ENCODE measurements at regions not wholly inside any gene's neighbourhood (a gene's known extent, or its start where the extent isn't known, plus 50 kb on each side); places are given as distances from the start of the nearest gene placed in this dataset.

GRCh38 chr5:57368010-57368409, 114.6 kb downstream of the ACTBL2 start:
- H2AFZ ChIP-seq (ENCODE audit: low read length): no peak overlapping the region
- no peak overlapping the region for H3K9ac ChIP-seq (ENCODE audit: low read length)
- no peaks in the 10 kb centered on the region for H3K27me3 ChIP-seq (replicated peaks; ENCODE audit: insufficient read depth, low read length)
- no peak overlapping the region for H3K4me3 ChIP-seq (ENCODE audit: low read length)
- H3K9me3 ChIP-seq (replicated peaks; ENCODE audit: insufficient read depth, low read length): no peaks in the 10 kb centered on the region
- TF ChIP-seq EZH2phosphoT487 (IDR thresholded peaks at IDR 0.05; ENCODE audit: low read length) (no peak), EZH2 (optimal IDR thresholded peaks at IDR 0.05; ENCODE audit: low read depth, low read length) (no peak), CTCF (IDR thresholded peaks at IDR 0.05; ENCODE audit: low read length) (no peak)
- H3K4me1 ChIP-seq (ENCODE audit: low read length): no peaks in the 10 kb centered on the region
- H3K36me3 ChIP-seq (replicated peaks; ENCODE audit: insufficient read depth, low read length): no peaks in the 10 kb centered on the region
- H3K27ac ChIP-seq (ENCODE audit: low read length): no peak overlapping the region
- no peaks in the 10 kb centered on the region for H3K79me2 ChIP-seq (ENCODE audit: low read length)
- no peak for DNase-seq
- no peak overlapping the region for H3K4me2 ChIP-seq (ENCODE audit: low read depth, low read length)
- H4K20me1 ChIP-seq (ENCODE audit: insufficient read depth, low read length): no peaks in the 10 kb centered on the region
- H3F3A ChIP-seq (ENCODE audit: insufficient read depth, low read length): no peaks in the 10 kb centered on the region
- H3K9me2 ChIP-seq (replicated peaks; ENCODE audit: insufficient read depth, low read length): no peaks in the 10 kb centered on the region

- DNase-seq: no peak
- no peak overlapping the region for H3K4me2 ChIP-seq (ENCODE audit: low read depth, low read length)
- no peak overlapping the region for H3K4me3 ChIP-seq (ENCODE audit: low read length)
Observed at GRCh38 chr5:57366744-57367143, 115.9 kb downstream of the ACTBL2 start.

GRCh38 chr5:57362951-57363350, 119.7 kb downstream of the ACTBL2 start:
- no peak overlapping the region for H2AFZ ChIP-seq (ENCODE audit: low read length)
- H3K9me3 ChIP-seq (replicated peaks; ENCODE audit: insufficient read depth, low read length): no peaks in the 10 kb centered on the region
- no peaks in the 10 kb centered on the region for H3K4me1 ChIP-seq (ENCODE audit: low read length)
- no peaks in the 10 kb centered on the region for H4K20me1 ChIP-seq (ENCODE audit: insufficient read depth, low read length)
- no peaks in the 10 kb centered on the region for H3K27me3 ChIP-seq (replicated peaks; ENCODE audit: insufficient read depth, low read length)
- H3K27ac ChIP-seq (ENCODE audit: low read length): no peak overlapping the region
- H3K4me3 ChIP-seq (ENCODE audit: low read length): no peak overlapping the region
- no peak overlapping the region for H3K4me2 ChIP-seq (ENCODE audit: low read depth, low read length)
- H3K36me3 ChIP-seq (replicated peaks; ENCODE audit: insufficient read depth, low read length): no peaks in the 10 kb centered on the region
- TF ChIP-seq EZH2phosphoT487 (IDR thresholded peaks at IDR 0.05; ENCODE audit: low read length) (no peak), EZH2 (optimal IDR thresholded peaks at IDR 0.05; ENCODE audit: low read depth, low read length) (no peak), CTCF (IDR thresholded peaks at IDR 0.05; ENCODE audit: low read length) (no peak)
- H3K9ac ChIP-seq (ENCODE audit: low read length): no peak overlapping the region
- H3K79me2 ChIP-seq (ENCODE audit: low read length): no peaks in the 10 kb centered on the region
- no peaks in the 10 kb centered on the region for H3K9me2 ChIP-seq (replicated peaks; ENCODE audit: insufficient read depth, low read length)
- no peaks in the 10 kb centered on the region for H3F3A ChIP-seq (ENCODE audit: insufficient read depth, low read length)
- no peak for DNase-seq

More at GRCh38 chr5:57366744-57367143, 115.9 kb downstream of the ACTBL2 start:
- H3K9me3 ChIP-seq (replicated peaks; ENCODE audit: insufficient read depth, low read length): no peaks in the 10 kb centered on the region
- H3K9ac ChIP-seq (ENCODE audit: low read length): no peak overlapping the region
- TF ChIP-seq EZH2phosphoT487 (IDR thresholded peaks at IDR 0.05; ENCODE audit: low read length): no peak
- TF ChIP-seq CTCF (IDR thresholded peaks at IDR 0.05; ENCODE audit: low read length): no peak
- TF ChIP-seq EZH2 (optimal IDR thresholded peaks at IDR 0.05; ENCODE audit: low read depth, low read length): no peak
- H3F3A ChIP-seq (ENCODE audit: insufficient read depth, low read length): no peaks in the 10 kb centered on the region
- H4K20me1 ChIP-seq (ENCODE audit: insufficient read depth, low read length): no peaks in the 10 kb centered on the region
- no peaks in the 10 kb centered on the region for H3K9me2 ChIP-seq (replicated peaks; ENCODE audit: insufficient read depth, low read length)
- H3K4me1 ChIP-seq (ENCODE audit: low read length): no peaks in the 10 kb centered on the region
- no peak overlapping the region for H2AFZ ChIP-seq (ENCODE audit: low read length)
- no peaks in the 10 kb centered on the region for H3K79me2 ChIP-seq (ENCODE audit: low read length)
- no peaks in the 10 kb centered on the region for H3K27me3 ChIP-seq (replicated peaks; ENCODE audit: insufficient read depth, low read length)
- H3K36me3 ChIP-seq (replicated peaks; ENCODE audit: insufficient read depth, low read length): no peaks in the 10 kb centered on the region
- H3K27ac ChIP-seq (ENCODE audit: low read length): no peak overlapping the region

Measured in MM.1S (cell line).